SK-N-MC (cell line): ENCODE measurements at regions not wholly inside any gene's neighbourhood (a gene's known extent, or its start where the extent isn't known, plus 50 kb on each side); places are given as distances from the start of the nearest gene placed in this dataset.

Source experiments
- EZH2 ChIP-seq: fragments of 200-600 bp; sonication (generic); IDR thresholded peaks from one replicate; pipeline ENCODE4 v1.6.1; 2017; ENCODE audit warnings: antibody characterized with exemption
- FOXP2 ChIP-seq: optimal IDR thresholded peaks from 2 replicates; pipeline ENCODE3; 2011; ENCODE audit warnings: mild to moderate bottlenecking, moderate library complexity; ENCODE audit not compliant: insufficient read depth; ENCODE audit errors: extremely low read length, control extremely low read depth
- POLR2AphosphoS5 ChIP-seq: IDR thresholded peaks from 2 replicates; pipeline ENCODE4 v1.6.1; 2012; ENCODE audit warnings: mild to moderate bottlenecking, low read depth, low read length, borderline replicate concordance

- no peak for TF ChIP-seq EZH2
- TF ChIP-seq FOXP2 = no peak
- no peak for TF ChIP-seq POLR2AphosphoS5
Measured at GRCh38 chr3:62968128-62968527, 92.9 kb upstream of the CADPS start.
